Testis (tissue), 2 donors: ENCODE measurements at regions not wholly inside any gene's neighbourhood (a gene's known extent, or its start where the extent isn't known, plus 50 kb on each side); places are given as distances from the start of the nearest gene placed in this dataset.

Experiments
- POLR2A ChIP-seq: fragments of 450-650 bp; IDR thresholded peaks from one replicate; pipeline ENCODE4 v1.6.1; 2017; ENCODE audit warnings: antibody characterized with exemption, mild to moderate bottlenecking, moderate library complexity
- TF ChIP-seq, protein P1 (sequence below), 3 experiments: fragments of 450-650 bp in 2 of 3; fragments of 200-600 bp in 1 of 3; sonication (generic) in 1 of 3; IDR thresholded peaks; one replicate each; pipeline ENCODE4 v1.5.1; 2016 to 2019; ENCODE audit warnings: antibody characterized with exemption in 3 of 3, mild to moderate bottlenecking in 2 of 3, moderate library complexity in 1 of 3

DNA sequence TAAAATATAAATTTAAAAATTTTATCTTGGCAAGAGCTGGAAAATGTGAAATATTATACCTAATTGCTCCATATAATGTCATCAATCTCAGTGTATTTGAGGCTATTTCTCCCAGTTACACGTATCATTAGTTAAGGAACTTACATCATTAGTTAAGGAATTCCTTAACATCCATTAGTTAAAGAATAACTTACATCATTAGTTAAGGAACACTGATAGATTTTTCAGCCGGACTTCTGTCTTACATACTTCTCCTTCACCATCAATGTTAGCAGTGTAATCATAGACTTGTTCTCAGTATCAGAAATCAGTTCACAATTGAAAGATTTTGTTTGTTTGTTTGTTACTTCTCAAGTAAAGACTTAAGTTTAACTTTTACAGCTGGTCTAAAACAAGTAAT is 524.4 kb upstream of the CHD1 start:
- TF ChIP-seq, protein P1, sequence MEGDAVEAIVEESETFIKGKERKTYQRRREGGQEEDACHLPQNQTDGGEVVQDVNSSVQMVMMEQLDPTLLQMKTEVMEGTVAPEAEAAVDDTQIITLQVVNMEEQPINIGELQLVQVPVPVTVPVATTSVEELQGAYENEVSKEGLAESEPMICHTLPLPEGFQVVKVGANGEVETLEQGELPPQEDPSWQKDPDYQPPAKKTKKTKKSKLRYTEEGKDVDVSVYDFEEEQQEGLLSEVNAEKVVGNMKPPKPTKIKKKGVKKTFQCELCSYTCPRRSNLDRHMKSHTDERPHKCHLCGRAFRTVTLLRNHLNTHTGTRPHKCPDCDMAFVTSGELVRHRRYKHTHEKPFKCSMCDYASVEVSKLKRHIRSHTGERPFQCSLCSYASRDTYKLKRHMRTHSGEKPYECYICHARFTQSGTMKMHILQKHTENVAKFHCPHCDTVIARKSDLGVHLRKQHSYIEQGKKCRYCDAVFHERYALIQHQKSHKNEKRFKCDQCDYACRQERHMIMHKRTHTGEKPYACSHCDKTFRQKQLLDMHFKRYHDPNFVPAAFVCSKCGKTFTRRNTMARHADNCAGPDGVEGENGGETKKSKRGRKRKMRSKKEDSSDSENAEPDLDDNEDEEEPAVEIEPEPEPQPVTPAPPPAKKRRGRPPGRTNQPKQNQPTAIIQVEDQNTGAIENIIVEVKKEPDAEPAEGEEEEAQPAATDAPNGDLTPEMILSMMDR (IDR thresholded peaks at IDR 0.05) = no peak
- no peak for TF ChIP-seq POLR2A
